MM.1S (cell line): ENCODE measurements at regions not wholly inside any gene's neighbourhood (a gene's known extent, or its start where the extent isn't known, plus 50 kb on each side); places are given as distances from the start of the nearest gene placed in this dataset.

ENCODE experiments used
- CTCF ChIP-seq: fragments of 300-600 bp; sonication (generic); IDR thresholded peaks from 2 replicates; pipeline ENCODE4 v1.5.1; 2016; ENCODE audit warnings: antibody characterized with exemption, low read length, mixed read lengths
- EZH2 ChIP-seq: fragments of 300-600 bp; sonication (generic); optimal IDR thresholded peaks from 2 replicates; pipeline ENCODE3; 2017; ENCODE audit warnings: low read depth, mild to moderate bottlenecking, antibody characterized with exemption, low read length, mixed read lengths
- EZH2phosphoT487 ChIP-seq: fragments of 300-600 bp; sonication (generic); IDR thresholded peaks from 2 replicates; pipeline ENCODE4 v1.6.1; 2018; ENCODE audit warnings: antibody characterized with exemption, low read length

DNA sequence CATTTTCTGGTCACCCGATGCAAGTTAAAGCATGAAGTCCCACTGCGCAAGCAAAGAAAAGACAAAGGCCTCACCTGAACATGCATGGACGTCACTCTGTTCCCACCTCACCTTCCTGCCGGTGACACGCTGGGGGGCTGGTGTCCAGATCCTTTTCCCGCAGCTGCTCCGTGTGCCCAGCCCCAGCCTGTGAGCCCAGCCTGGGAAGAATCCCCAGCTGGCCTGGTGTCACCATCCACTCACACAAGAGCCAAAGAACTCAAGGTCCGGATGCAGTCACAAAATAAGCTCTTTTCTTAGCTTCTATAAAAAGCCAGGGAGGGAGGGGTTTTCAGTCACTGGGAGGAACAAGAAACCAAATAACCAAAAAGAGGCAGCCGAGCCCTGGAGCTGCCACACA lies 249.9 kb downstream of the COL4A1 start:
- TF ChIP-seq CTCF (no peak), EZH2 (no peak), EZH2phosphoT487 (no peak)
